Lung (tissue), 11 donors: ENCODE measurements at regions not wholly inside any gene's neighbourhood (a gene's known extent, or its start where the extent isn't known, plus 50 kb on each side); places are given as distances from the start of the nearest gene placed in this dataset.

ENCODE experiments used
- ATAC-seq: fragments of 200-7000 bp; cut with Tn5 transposase; one replicate; pipeline ENCODE4 v1.9.1; 2020; ENCODE audit warnings: moderate number of reproducible peaks; ENCODE audit not compliant: insufficient read depth, low FRiP score
- DNase-seq, 3 donors: peaks; one replicate each; pipeline ENCODE4 v3.0.0-alpha.2; 2013 to 2017
- H3K27ac ChIP-seq, 2 donors: one replicate each; pipeline ENCODE4 v1.5.1; 2013; ENCODE audit warnings: mild to moderate bottlenecking in 2 of 2, moderate library complexity in 2 of 2, control low read depth in 1 of 2, inconsistent platforms in 1 of 2, low read depth in 1 of 2, low read length in 1 of 2
- H3K27me3 ChIP-seq, 3 donors: one replicate each; pipeline ENCODE4 v1.5.1; 2013; ENCODE audit warnings: low read length in 2 of 3; ENCODE audit not compliant: control insufficient read depth in 3 of 3, insufficient read depth in 3 of 3
- H3K36me3 ChIP-seq, 4 donors: one replicate each; pipeline ENCODE4 v1.5.1; 2013; ENCODE audit warnings: low read length in 4 of 4, mild to moderate bottlenecking in 1 of 4, moderate library complexity in 1 of 4; ENCODE audit not compliant: control insufficient read depth in 4 of 4, insufficient read depth in 4 of 4
- H3K4me1 ChIP-seq, 5 donors: one replicate each; pipeline ENCODE4 v1.5.1; 2013; ENCODE audit warnings: low read length in 5 of 5, mild to moderate bottlenecking in 2 of 5, moderate library complexity in 1 of 5; ENCODE audit not compliant: control insufficient read depth in 5 of 5, insufficient read depth in 5 of 5
- H3K4me3 ChIP-seq: one replicate; pipeline ENCODE4 v1.5.1; 2013; ENCODE audit warnings: mild to moderate bottlenecking, control low read depth, moderate library complexity
- H3K9ac ChIP-seq, 2 donors: one replicate each; pipeline ENCODE4 v1.5.1; 2013; ENCODE audit warnings: low read length in 2 of 2, control low read depth in 1 of 2; ENCODE audit not compliant: insufficient read depth in 1 of 2
- H3K9me3 ChIP-seq, 4 donors: one replicate each; pipeline ENCODE4 v1.5.1; 2013; ENCODE audit warnings: low read length in 3 of 4, mild to moderate bottlenecking in 1 of 4, moderate library complexity in 1 of 4; ENCODE audit not compliant: control insufficient read depth in 4 of 4, insufficient read depth in 3 of 4
- WGBS, 2 donors: extraction: QIAGEN DNeasy Blood & Tissue Kit; methylation state at CpG; one replicate each; pipeline ENCODE4 v1.1.7; 2013; 5-methylcytosine and 5-hydroxymethylcytosine counted together
- TF ChIP-seq, protein P1 (sequence below): IDR thresholded peaks from 2 replicates; pipeline ENCODE4 v1.5.1; 2012; ENCODE audit warnings: mild to moderate bottlenecking; ENCODE audit errors: control extremely low read depth, extremely low read depth
- donor health status: control.
- donor health status: control.
- donor health status: Bipolar disorder and iron deficiency.
- donor health status: healthy.
- donor health status: DM: yes; HTN: yes; CAD: no.

DNA sequence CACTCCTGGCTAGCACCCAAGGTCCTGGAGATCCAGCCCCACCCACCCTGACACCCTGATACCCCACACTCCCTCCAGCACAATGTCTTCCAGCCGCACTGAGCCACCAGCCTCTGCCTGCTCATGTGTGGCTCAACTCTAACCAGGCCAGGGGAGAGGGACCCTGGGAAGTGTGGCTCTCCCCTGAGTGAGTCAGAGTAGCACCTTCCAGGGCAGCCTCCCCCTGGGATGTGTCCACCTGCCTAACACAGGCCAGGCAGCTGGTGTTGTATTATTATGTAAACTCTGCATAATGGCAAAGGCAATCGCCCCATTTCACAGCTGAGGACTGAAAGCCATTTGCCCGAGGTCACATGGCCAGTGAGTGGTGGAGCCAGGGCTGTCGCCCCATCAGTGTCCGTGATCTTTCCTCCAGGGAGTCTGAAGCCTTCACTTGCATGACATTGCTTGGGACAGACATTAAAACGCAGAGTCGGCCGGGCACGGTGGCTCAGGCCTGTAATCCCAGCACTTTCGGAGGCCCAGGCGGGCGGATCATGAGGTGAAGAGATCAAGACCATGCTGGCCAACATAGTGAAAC is 84.2 kb upstream of the FOXF1 start:
- Histone ChIP-seq H3K27ac (no peak overlapping the region), H3K4me1 (peaks cover 0 to 7% (median 5%) of the 10 kb centered on the region in 5 donors), H3K9me3 (peaks cover 0 to 5% (median 1%) of the 10 kb centered on the region in 4 donors), H3K4me3 (no peak overlapping the region), H3K36me3 (no peaks in the 10 kb centered on the region), H3K27me3 (no peaks in the 10 kb centered on the region), H3K9ac (no peak overlapping the region)
- ATAC-seq (no peak), DNase-seq (no peak)
- 94% methylated on average over 12 of the region's 12 CpGs for WGBS, 2 donors
- TF ChIP-seq, protein P1, sequence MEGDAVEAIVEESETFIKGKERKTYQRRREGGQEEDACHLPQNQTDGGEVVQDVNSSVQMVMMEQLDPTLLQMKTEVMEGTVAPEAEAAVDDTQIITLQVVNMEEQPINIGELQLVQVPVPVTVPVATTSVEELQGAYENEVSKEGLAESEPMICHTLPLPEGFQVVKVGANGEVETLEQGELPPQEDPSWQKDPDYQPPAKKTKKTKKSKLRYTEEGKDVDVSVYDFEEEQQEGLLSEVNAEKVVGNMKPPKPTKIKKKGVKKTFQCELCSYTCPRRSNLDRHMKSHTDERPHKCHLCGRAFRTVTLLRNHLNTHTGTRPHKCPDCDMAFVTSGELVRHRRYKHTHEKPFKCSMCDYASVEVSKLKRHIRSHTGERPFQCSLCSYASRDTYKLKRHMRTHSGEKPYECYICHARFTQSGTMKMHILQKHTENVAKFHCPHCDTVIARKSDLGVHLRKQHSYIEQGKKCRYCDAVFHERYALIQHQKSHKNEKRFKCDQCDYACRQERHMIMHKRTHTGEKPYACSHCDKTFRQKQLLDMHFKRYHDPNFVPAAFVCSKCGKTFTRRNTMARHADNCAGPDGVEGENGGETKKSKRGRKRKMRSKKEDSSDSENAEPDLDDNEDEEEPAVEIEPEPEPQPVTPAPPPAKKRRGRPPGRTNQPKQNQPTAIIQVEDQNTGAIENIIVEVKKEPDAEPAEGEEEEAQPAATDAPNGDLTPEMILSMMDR, result no peak

DNA sequence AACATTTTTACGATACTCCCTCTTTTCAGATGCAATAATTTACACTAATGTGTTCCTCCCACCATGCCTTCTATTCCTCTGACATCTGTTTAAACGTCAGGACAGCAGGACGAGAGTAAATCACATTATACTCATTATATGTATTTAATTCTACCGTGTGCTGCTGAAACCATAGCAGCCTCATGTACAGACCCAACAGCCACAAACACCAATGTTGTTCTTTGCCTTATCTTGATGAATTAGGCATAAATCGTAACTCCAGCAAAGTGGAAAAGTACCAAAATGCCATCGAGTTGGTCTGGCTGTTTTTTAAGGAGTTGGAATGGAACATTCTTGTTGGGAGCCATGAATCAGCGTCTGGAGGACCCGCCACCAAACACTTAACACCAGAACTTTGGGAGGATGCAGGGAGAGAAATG is 82.9 kb upstream of the FOXF1 start:
- Histone ChIP-seq H3K9me3 (peaks cover 0 to under 1% (median 0%) of the 10 kb centered on the region in 4 donors), H3K9ac (no peak overlapping the region), H3K36me3 (no peaks in the 10 kb centered on the region), H3K4me3 (no peak overlapping the region), H3K4me1 (peaks cover 0 to 12% (median 5%) of the 10 kb centered on the region in 5 donors), H3K27me3 (no peaks in the 10 kb centered on the region), H3K27ac (no peak overlapping the region)
- WGBS, 2 donors, result 81 to 82% methylated on average over 8 of the region's 8 CpGs
- DNase-seq (no peak), ATAC-seq (no peak)
- TF ChIP-seq, protein P1, result no peak

DNA sequence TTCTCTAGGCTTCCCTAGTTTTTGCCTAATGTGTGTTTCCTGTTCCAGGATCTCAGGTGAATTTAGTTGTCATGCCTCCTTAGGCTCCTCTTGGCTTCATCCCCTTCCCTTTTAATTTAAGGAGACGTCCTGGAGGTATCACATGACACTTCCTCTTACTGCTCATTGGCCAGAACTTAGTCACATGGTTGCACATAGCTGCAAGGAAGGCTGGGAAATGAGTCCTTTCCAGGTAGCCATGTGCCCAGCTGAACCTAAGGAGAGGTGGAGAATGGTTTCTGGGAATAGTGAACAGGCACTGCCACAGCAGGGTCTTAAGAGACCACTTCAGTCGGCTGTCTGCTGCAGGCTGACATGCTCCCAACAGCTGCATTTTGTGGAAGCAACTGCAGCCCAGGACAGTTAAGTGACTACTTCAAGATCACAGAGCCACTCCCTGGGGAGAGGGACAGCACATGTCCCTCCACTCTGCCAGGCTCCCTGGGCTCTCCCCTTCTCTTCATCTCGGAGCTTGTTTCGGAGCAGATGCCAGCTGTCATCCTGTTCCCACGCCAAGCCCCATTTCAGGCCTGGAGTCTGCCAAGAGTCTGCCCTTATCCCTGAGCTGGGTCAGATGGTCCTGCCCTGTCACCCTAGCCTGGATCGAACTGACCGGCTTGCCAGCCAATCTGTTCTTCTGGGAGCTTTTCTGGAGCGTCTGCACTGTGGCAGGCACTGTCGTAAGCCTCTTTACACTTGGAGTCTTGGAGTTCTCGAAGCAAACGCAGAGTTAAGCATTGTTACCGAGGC is 81.4 kb upstream of the FOXF1 start:
- H3K4me1 ChIP-seq, result peaks cover 0 to 19% (median 3%) of the 10 kb centered on the region in 5 donors
- no peaks in the 10 kb centered on the region for H3K9me3 ChIP-seq
- H3K27me3 ChIP-seq, result peaks cover 0 to 5% (median 0%) of the 10 kb centered on the region in 3 donors
- 74 to 79% methylated on average over 12 of the region's 12 CpGs for WGBS, 2 donors
- ATAC-seq, result no peak
- no peak overlapping the region for H3K27ac ChIP-seq
- no peak overlapping the region for H3K9ac ChIP-seq
- TF ChIP-seq, protein P1, result no peak
- no peak for DNase-seq
- H3K4me3 ChIP-seq, result no peak overlapping the region
- H3K36me3 ChIP-seq, result no peaks in the 10 kb centered on the region
